H1 (cell line): ENCODE measurements at regions not wholly inside any gene's neighbourhood (a gene's known extent, or its start where the extent isn't known, plus 50 kb on each side); places are given as distances from the start of the nearest gene placed in this dataset.

Experiments
- CTCF ChIA-PET: fragments of 300-600 bp; sonication (Branson Sonifier 250); formaldehyde crosslinking; loops from one replicate; lab custom pipeline; 2021; ENCODE audit not compliant: partially characterized antibody; lab: Charles Lee
- POLR2A ChIA-PET: fragments of 300-600 bp; sonication (Branson Sonifier 250); formaldehyde crosslinking; loops from one replicate; lab custom pipeline; 2021; ENCODE audit warnings: inconsistent platforms; ENCODE audit not compliant: partially characterized antibody; lab: Charles Lee
- DNase-seq, 2 experiments: peaks; one replicate each; pipeline versions ENCODE4 v3.0.0 to v3.0.0-alpha.2; 2010 to 2022; ENCODE audit warnings: low spot score in 2 of 2, low read depth in 1 of 2, mixed read lengths in 1 of 2
- FAIRE-seq: peaks from 2 replicates; lab custom pipeline; 2011; peaks lifted over from hg19 to GRCh38; lab: Jason Lieb, UNC
- H2AFZ ChIP-seq: 2 replicates; pipeline ENCODE4 v1.8.1; 2012; ENCODE audit warnings: low read length, inconsistent platforms
- H2AK5ac ChIP-seq: 2 replicates; pipeline ENCODE4 v1.6.1; 2013; ENCODE audit warnings: low read depth, low read length
- H2BK120ac ChIP-seq: replicated peaks from 2 replicates; pipeline ENCODE3; 2013; ENCODE audit warnings: low read depth, low read length, inconsistent platforms
- H2BK12ac ChIP-seq: 2 replicates; pipeline ENCODE4 v1.6.1; 2013; ENCODE audit warnings: low read depth, low read length
- H2BK15ac ChIP-seq: 2 replicates; pipeline ENCODE4 v1.6.1; 2013; ENCODE audit warnings: low read length
- H2BK20ac ChIP-seq: 2 replicates; pipeline ENCODE4 v1.6.1; 2013; ENCODE audit warnings: low read length
- H2BK5ac ChIP-seq: 2 replicates; pipeline ENCODE4 v1.6.1; 2013; ENCODE audit warnings: low read depth, low read length
- H3K14ac ChIP-seq: 2 replicates; pipeline ENCODE4 v1.6.1; 2013; ENCODE audit warnings: inconsistent platforms; ENCODE audit not compliant: insufficient read length
- H3K18ac ChIP-seq: 2 replicates; pipeline ENCODE4 v1.6.1; 2013; ENCODE audit warnings: low read length; ENCODE audit errors: extremely low read depth
- H3K23ac ChIP-seq: 2 replicates; pipeline ENCODE4 v1.6.1; 2013; ENCODE audit warnings: inconsistent platforms; ENCODE audit not compliant: insufficient read length
- H3K23me2 ChIP-seq: 2 replicates; pipeline ENCODE4 v1.6.1; 2013; ENCODE audit warnings: low read depth, low read length
- H3K27ac ChIP-seq: 2 replicates; pipeline ENCODE4 v1.6.1; 2011; ENCODE audit warnings: low read depth, low read length, inconsistent platforms
- H3K27me3 ChIP-seq, 4 experiments: replicated peaks in 1 of 4; 1 replicate in 1 of 4; 2 replicates in 3 of 4; pipeline versions ENCODE4 v1.6.1 to v1.8.1; 2011 to 2013; ENCODE audit warnings: low read length in 3 of 4, mild to moderate bottlenecking in 3 of 4, inconsistent platforms in 2 of 4, mixed read lengths in 2 of 4, moderate library complexity in 1 of 4; ENCODE audit not compliant: control insufficient read depth in 3 of 4, insufficient read depth in 3 of 4; ENCODE audit errors: extremely low read depth in 1 of 4
- H3K36me3 ChIP-seq, 4 experiments: 2 replicates each; pipeline versions ENCODE4 v1.6.1 to v1.8.1; 2011 to 2013; ENCODE audit warnings: mild to moderate bottlenecking in 4 of 4, low read length in 3 of 4, moderate library complexity in 2 of 4, control low read depth in 1 of 4, inconsistent platforms in 1 of 4; ENCODE audit not compliant: insufficient read depth in 4 of 4, control insufficient read depth in 2 of 4
- H3K4ac ChIP-seq: replicated peaks from 2 replicates; pipeline ENCODE3; 2013; ENCODE audit warnings: low read length, low read depth, mixed read lengths, inconsistent platforms; ENCODE audit not compliant: insufficient read length
- H3K4me1 ChIP-seq, 4 experiments: replicated peaks in 1 of 4; 1 replicate in 1 of 4; 2 replicates in 3 of 4; pipeline versions ENCODE4 v1.6.1 to v1.8.1; 2011 to 2013; ENCODE audit warnings: low read length in 3 of 4, inconsistent platforms in 2 of 4, mixed read lengths in 1 of 4; ENCODE audit not compliant: insufficient read depth in 4 of 4, control insufficient read depth in 3 of 4
- H3K4me2 ChIP-seq, 2 experiments: 2 replicates each; pipeline versions ENCODE4 v1.6.1 to v1.8.1; 2011 to 2013; ENCODE audit warnings: low read depth in 2 of 2, low read length in 2 of 2, control low read depth in 1 of 2, inconsistent platforms in 1 of 2, mild to moderate bottlenecking in 1 of 2; ENCODE audit not compliant: insufficient read depth in 1 of 2
- H3K4me3 ChIP-seq, 4 experiments: fragments of 200-600, 300-600 bp in 1 of 4; sonication (generic), shearing (Covaris generic), sonication (Bioruptor Twin) in 1 of 4; 2 replicates each; pipeline versions ENCODE4 v1.5.1 to v1.8.1; 2011 to 2016; ENCODE audit warnings: low read length in 4 of 4, low read depth in 3 of 4, control low read depth in 2 of 4, inconsistent platforms in 2 of 4, mild to moderate bottlenecking in 2 of 4, mixed read lengths in 1 of 4, moderate library complexity in 1 of 4; ENCODE audit not compliant: insufficient read depth in 2 of 4; ENCODE audit errors: extremely low read depth in 1 of 4
- H3K56ac ChIP-seq: replicated peaks from 2 replicates; pipeline ENCODE3; 2013; ENCODE audit warnings: low read depth, mild to moderate bottlenecking, mixed read lengths, low read length, inconsistent platforms; ENCODE audit not compliant: insufficient read length
- H3K79me1 ChIP-seq: 2 replicates; pipeline ENCODE4 v1.6.1; 2013; ENCODE audit warnings: low read depth, low read length, control low read depth
- H3K79me2 ChIP-seq, 2 experiments: 2 replicates each; pipeline versions ENCODE4 v1.6.1 to v1.8.1; 2012 to 2013; ENCODE audit warnings: low read length in 2 of 2, mild to moderate bottlenecking in 2 of 2, inconsistent platforms in 1 of 2; ENCODE audit not compliant: insufficient read depth in 2 of 2, control insufficient read depth in 1 of 2
- H3K9ac ChIP-seq, 4 experiments: replicated peaks in 1 of 4; 1 replicate in 1 of 4; 2 replicates in 3 of 4; pipeline versions ENCODE4 v1.6.1 to v1.8.1; 2011 to 2013; ENCODE audit warnings: low read depth in 3 of 4, low read length in 3 of 4, control low read depth in 2 of 4, mild to moderate bottlenecking in 2 of 4, moderate library complexity in 2 of 4, inconsistent platforms in 1 of 4; ENCODE audit errors: extremely low read depth in 1 of 4
- H3K9me3 ChIP-seq, 2 experiments: 2 replicates each; pipeline versions ENCODE4 v1.6.1 to v1.8.1; 2012 to 2013; ENCODE audit warnings: mild to moderate bottlenecking in 2 of 2, moderate library complexity in 2 of 2, control low read depth in 1 of 2, inconsistent platforms in 1 of 2, low read depth in 1 of 2, low read length in 1 of 2, mixed read lengths in 1 of 2; ENCODE audit not compliant: insufficient read depth in 2 of 2
- H4K20me1 ChIP-seq, 2 experiments: replicated peaks in 1 of 2; 2 replicates each; pipeline versions ENCODE3 to v1.8.1; 2011 to 2013; ENCODE audit warnings: inconsistent platforms in 2 of 2, low read length in 2 of 2, mild to moderate bottlenecking in 1 of 2; ENCODE audit not compliant: insufficient read depth in 2 of 2, control insufficient read depth in 1 of 2
- H4K5ac ChIP-seq: 2 replicates; pipeline ENCODE4 v1.6.1; 2013; ENCODE audit warnings: low read length, low read depth, mixed read lengths, inconsistent platforms; ENCODE audit not compliant: insufficient read length
- H4K8ac ChIP-seq: 2 replicates; pipeline ENCODE4 v1.8.0; 2013; ENCODE audit warnings: mild to moderate bottlenecking, moderate library complexity, low read length, inconsistent platforms; ENCODE audit not compliant: insufficient read depth; ENCODE audit errors: extremely low read depth
- H4K91ac ChIP-seq: replicated peaks from 2 replicates; pipeline ENCODE3; 2013; ENCODE audit warnings: low read length, mixed read lengths, inconsistent platforms; ENCODE audit not compliant: insufficient read length
- GABPA ChIP-seq: IDR thresholded peaks from 2 replicates; pipeline ENCODE4 v1.6.1; 2011; ENCODE audit warnings: mild to moderate bottlenecking, low read length, moderate library complexity, borderline replicate concordance; ENCODE audit not compliant: insufficient read depth
- HDAC2 ChIP-seq, 2 experiments: fragments of 300-600 bp in 1 of 2; sonication (generic) in 1 of 2; IDR thresholded peaks; 2 replicates each; pipeline ENCODE4 v1.6.1; 2011 to 2012; ENCODE audit warnings: low read depth in 2 of 2, low read length in 2 of 2, mild to moderate bottlenecking in 2 of 2, moderate library complexity in 2 of 2, borderline replicate concordance in 1 of 2, inconsistent platforms in 1 of 2
- JUN ChIP-seq: IDR thresholded peaks from 2 replicates; pipeline ENCODE4 v1.6.1; 2011; ENCODE audit warnings: low read depth, mild to moderate bottlenecking, improper control_type of control experiment, low read length
- KDM1A ChIP-seq: fragments of 200-600, 300-600 bp; sonication (generic); IDR thresholded peaks from 2 replicates; pipeline ENCODE4 v1.7.1; 2016; ENCODE audit warnings: mild to moderate bottlenecking, low read length, borderline replicate concordance
- POLR2A ChIP-seq, 2 experiments: IDR thresholded peaks; 1 replicate in 1 of 2; 2 replicates in 1 of 2; pipeline ENCODE4 v1.6.1; 2011; ENCODE audit warnings: low read depth in 2 of 2, low read length in 2 of 2, mild to moderate bottlenecking in 2 of 2; ENCODE audit errors: control extremely low read depth in 1 of 2
- TCF12 ChIP-seq: IDR thresholded peaks from 2 replicates; pipeline ENCODE4 v1.6.1; 2011; ENCODE audit warnings: low read depth, mild to moderate bottlenecking, low read length
- TEAD4 ChIP-seq: IDR thresholded peaks from 2 replicates; pipeline ENCODE4 v1.6.1; 2012; ENCODE audit warnings: low read depth, low read length, inconsistent platforms, mixed read lengths
- YY1 ChIP-seq: IDR thresholded peaks from 2 replicates; pipeline ENCODE4 v1.6.1; 2011; ENCODE audit warnings: low read depth, mild to moderate bottlenecking, low read length
- ZNF274 ChIP-seq: IDR thresholded peaks from 2 replicates; pipeline ENCODE4 v1.7.0; 2012; ENCODE audit warnings: low read length, borderline replicate concordance; ENCODE audit errors: extremely low read depth
- WGBS, 2 experiments: shearing (Covaris generic) in 1 of 2; methylation state at CpG; one replicate each; pipeline versions ENCODE4 v1.1.6 to v1.1.7; 2013 to 2015; ENCODE audit warnings: low lambda C conversion rate in 2 of 2, mixed read lengths in 2 of 2, inconsistent platforms in 1 of 2, low coverage in 1 of 2, missing lambda C conversion rate in 1 of 2; ENCODE audit not compliant: insufficient replicate concordance in 2 of 2, insufficient coverage in 1 of 2, insufficient read length in 1 of 2; ENCODE audit errors: extremely low coverage in 1 of 2, missing lambda C conversion rate in 1 of 2; 5-methylcytosine and 5-hydroxymethylcytosine counted together

- DNase-seq (no peak), FAIRE-seq (no peak)
- Histone ChIP-seq H4K5ac (no peak overlapping the region), H2AK5ac (no peak overlapping the region), H3K4me2 (no peak overlapping the region), H3K4ac (no peak overlapping the region), H3K4me3 (no peak overlapping the region), H3K4me1 (no peaks in the 10 kb centered on the region), H3K27me3 (no peaks in the 10 kb centered on the region), H2BK5ac (no peak overlapping the region), H3K23me2 (no peaks in the 10 kb centered on the region; the same call in 1 of the 2 replicates), H4K91ac (no peak overlapping the region), H3K56ac (no peak overlapping the region), H3K23ac (no peak overlapping the region), H3K18ac (no peak overlapping the region), H3K36me3 (no peaks in the 10 kb centered on the region), H2BK12ac (no peak overlapping the region), H3K79me1 (no peaks in the 10 kb centered on the region), H4K20me1 (no peaks in the 10 kb centered on the region), H2BK15ac (no peak overlapping the region), H2AFZ (no peak overlapping the region), H3K79me2 (no peaks in the 10 kb centered on the region), H3K9me3 (no peaks in the 10 kb centered on the region), H3K14ac (no peak overlapping the region), H2BK20ac (no peak overlapping the region), H2BK120ac (no peak overlapping the region), H4K8ac (no peak overlapping the region), H3K9ac (no peak overlapping the region), H3K27ac (no peak overlapping the region)
- ChIA-PET POLR2A (interaction anchor here (1.0 kb wide), 1 partner anchor 55 kb away, joined by 3 read pairs; no protein-coding TSS in a partner anchor), CTCF (no interaction called here)
- 95% methylated on average over 4 of the region's 4 CpGs; no CpG with 5 or more reads in 1 of the 2 experiments for WGBS, 2 experiments
- TF ChIP-seq TCF12, result no peak
- no peak for TF ChIP-seq ZNF274
- no peak for TF ChIP-seq TEAD4
- no peak for TF ChIP-seq HDAC2 (IDR thresholded peaks at IDR 0.05; ENCODE audit: borderline replicate concordance in 1 of 2, low read depth in 2 of 2, low read length in 2 of 2)
- TF ChIP-seq KDM1A, result no peak
- TF ChIP-seq YY1, result no peak
- TF ChIP-seq GABPA, result no peak
- no peak for TF ChIP-seq JUN
- TF ChIP-seq POLR2A (IDR thresholded peaks at IDR 0.05; ENCODE audit: control extremely low read depth in 1 of 2, low read depth in 2 of 2, low read length in 2 of 2), result no peak
These were observed 459.2 kb downstream of the RFPL4B start for GRCh38 chr6:112806163-112806865.
